HFFc6 (cell line): ENCODE measurements at regions not wholly inside any gene's neighbourhood (a gene's known extent, or its start where the extent isn't known, plus 50 kb on each side); places are given as distances from the start of the nearest gene placed in this dataset.

Experiments used
- DNase-seq: peaks from one replicate; pipeline ENCODE4 v3.0.0-alpha.2; 2018
- H3K27ac Mint-ChIP-seq: 2 replicates; pipeline ENCODE4 v1.8.0; 2020; ENCODE audit warnings: mild to moderate bottlenecking, mixed read lengths
- H3K27me3 Mint-ChIP-seq: 2 replicates; pipeline ENCODE4 v1.8.0; 2021; ENCODE audit warnings: mild to moderate bottlenecking, moderate library complexity, mixed read lengths; ENCODE audit not compliant: insufficient read depth
- H3K36me3 Mint-ChIP-seq: 2 replicates; pipeline ENCODE4 v1.8.0; 2021; ENCODE audit warnings: low read depth, mixed read lengths
- H3K4me1 Mint-ChIP-seq: 2 replicates; pipeline ENCODE4 v1.8.0; 2020; ENCODE audit warnings: low read depth, mixed read lengths
- H3K4me3 Mint-ChIP-seq: 2 replicates; pipeline ENCODE4 v1.8.0; 2020; ENCODE audit warnings: mild to moderate bottlenecking, moderate library complexity, mixed read lengths
- H3K9me3 Mint-ChIP-seq: 2 replicates; pipeline ENCODE4 v1.8.0; 2020; ENCODE audit warnings: mild to moderate bottlenecking, mixed read lengths
- CTCF ChIP-seq: fragments of 200-600 bp; sonication (generic); IDR thresholded peaks from 2 replicates; pipeline ENCODE4 v1.5.0; 2021; ENCODE audit warnings: antibody characterized with exemption, mild to moderate bottlenecking

DNA sequence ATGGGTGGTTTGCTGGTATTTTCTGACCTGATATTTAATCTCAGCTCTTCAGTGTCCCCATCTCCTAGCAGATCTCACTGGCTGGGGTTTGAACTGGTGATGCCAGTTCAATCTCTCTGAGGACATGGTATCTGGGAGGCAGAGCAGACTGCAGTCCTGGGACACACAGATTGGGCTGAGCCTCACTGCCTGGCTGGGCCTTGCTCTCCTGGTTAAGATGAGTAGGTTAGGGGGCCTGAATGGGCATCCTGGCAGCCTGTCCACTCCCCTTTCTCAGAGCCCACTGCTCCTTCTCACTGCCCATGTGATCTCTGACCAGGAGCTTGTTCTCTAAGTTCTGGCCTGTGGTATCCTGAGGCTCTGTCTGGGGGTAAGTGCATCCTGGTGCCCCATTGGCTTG, 363.4 kb downstream of the GLRX3 start:
- Mint-ChIP-seq H3K4me3 (no peak overlapping the region), H3K36me3 (0 out of 2 replicates have a peak, but pooled peaks cover 6% of the 10 kb centered on the region), H3K4me1 (no peaks in the 10 kb centered on the region), H3K27me3 (no peaks in the 10 kb centered on the region; the same call in none of the 2 replicates), H3K27ac (no peak overlapping the region), H3K9me3 (peaks cover 80% of the 10 kb centered on the region)
- no peak for TF ChIP-seq CTCF
- no peak for DNase-seq

DNA sequence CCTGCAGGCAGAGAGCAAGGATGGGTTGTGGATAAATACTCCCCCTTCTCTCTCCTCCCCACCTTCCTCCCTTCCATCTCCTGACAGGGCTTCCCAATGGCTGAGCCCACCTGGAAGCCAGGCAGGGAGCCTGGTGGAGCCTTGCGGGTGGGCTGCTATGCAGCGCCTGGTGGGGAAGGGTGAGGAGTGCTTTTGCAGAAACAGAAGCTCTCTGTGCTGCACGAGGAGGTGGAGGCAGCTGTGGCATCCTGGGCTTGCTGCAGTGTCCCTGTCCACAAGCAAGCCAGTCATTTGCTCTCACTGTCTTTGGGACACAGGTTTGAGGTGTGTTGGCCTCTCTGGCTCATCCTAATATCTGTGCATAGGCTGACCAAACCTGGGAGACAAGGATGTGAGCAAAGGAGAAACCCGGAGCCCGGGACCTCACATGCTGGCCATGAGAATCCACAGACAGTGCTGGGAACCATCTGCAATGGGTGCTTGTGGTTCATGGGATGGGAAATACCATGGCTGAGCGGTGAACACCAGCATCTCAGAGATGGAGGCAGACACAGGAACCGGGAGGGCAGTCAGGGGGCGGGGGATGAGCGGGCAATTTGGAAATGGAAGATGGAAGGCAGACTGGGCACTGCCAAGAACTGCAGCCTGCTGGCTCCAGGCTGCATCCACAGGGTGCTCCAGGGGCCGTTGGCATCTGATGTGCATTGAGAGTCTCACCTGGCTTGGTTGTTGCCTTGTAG, 364.2 kb downstream of the GLRX3 start:
- H3K9me3 Mint-ChIP-seq = peaks cover 80% of the 10 kb centered on the region
- H3K36me3 Mint-ChIP-seq = 0 out of 2 replicates have a peak, but pooled peaks cover 5% of the 10 kb centered on the region
- no peak overlapping the region for H3K27ac Mint-ChIP-seq
- no peak overlapping the region for H3K4me3 Mint-ChIP-seq
- H3K4me1 Mint-ChIP-seq = no peaks in the 10 kb centered on the region
- no peak for DNase-seq
- TF ChIP-seq CTCF = no peak
- no peaks in the 10 kb centered on the region; the same call in none of the 2 replicates for H3K27me3 Mint-ChIP-seq

DNA sequence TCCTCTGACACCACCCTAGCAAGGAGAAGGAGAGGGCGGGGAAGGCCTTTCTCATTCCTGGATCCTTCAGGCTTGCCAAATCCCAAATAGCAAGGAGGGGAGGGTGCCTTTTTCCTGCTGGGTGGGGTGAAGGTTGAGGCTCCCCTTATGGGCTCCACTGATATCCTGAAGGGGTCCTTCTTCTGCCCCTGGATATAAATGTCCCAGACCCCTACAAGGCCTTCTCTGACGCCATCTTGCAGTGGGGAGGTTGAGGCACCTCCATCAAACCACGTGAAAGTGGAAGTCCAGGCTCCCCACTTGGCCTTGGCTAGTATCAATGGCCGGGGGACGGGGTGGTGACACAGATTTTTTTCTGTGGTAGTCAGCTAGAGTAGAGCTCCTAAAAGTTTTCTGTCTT, 371.3 kb downstream of the GLRX3 start:
- Mint-ChIP-seq H3K4me3 (no peak overlapping the region), H3K27ac (no peak overlapping the region), H3K4me1 (no peaks in the 10 kb centered on the region), H3K27me3 (no peaks in the 10 kb centered on the region; the same call in 1 of the 2 replicates), H3K36me3 (0 out of 2 replicates have a peak, but pooled peaks cover 4% of the 10 kb centered on the region), H3K9me3 (peaks cover 86% of the 10 kb centered on the region)
- no peak for TF ChIP-seq CTCF
- DNase-seq = no peak

GRCh38 chr10:130509881-130510689, 373.9 kb downstream of the GLRX3 start:
- no peaks in the 10 kb centered on the region; the same call in 1 of the 2 replicates for H3K27me3 Mint-ChIP-seq
- H3K36me3 Mint-ChIP-seq = 0 out of 2 replicates have a peak, but pooled peaks cover 7% of the 10 kb centered on the region
- no peaks in the 10 kb centered on the region for H3K4me1 Mint-ChIP-seq
- H3K9me3 Mint-ChIP-seq = peaks cover 83% of the 10 kb centered on the region
- TF ChIP-seq CTCF = no peak
- H3K27ac Mint-ChIP-seq = no peak overlapping the region
- no peak for DNase-seq
- H3K4me3 Mint-ChIP-seq = no peak overlapping the region

DNA sequence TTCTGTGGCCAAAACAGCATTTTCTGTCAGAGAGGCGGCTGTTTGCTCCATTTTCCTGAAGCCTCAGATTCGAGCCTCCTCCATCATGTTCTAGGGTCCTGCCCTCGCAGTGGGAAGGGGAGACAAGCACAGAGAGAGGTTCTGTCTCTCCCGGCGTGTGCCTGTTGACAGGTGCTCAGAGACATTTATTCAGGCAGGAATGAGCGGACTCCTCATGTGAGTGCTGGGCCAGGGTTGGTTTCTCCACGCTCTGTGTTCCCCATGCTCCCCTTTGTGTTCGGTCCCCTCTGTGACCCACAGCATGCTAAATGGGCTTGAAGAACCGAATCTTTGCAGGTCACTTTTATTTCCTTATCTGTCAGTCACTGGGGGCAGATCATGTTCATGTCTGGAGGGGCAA, 374.6 kb downstream of the GLRX3 start:
- Mint-ChIP-seq H3K4me3 (no peak overlapping the region), H3K27me3 (no peaks in the 10 kb centered on the region), H3K27ac (no peak overlapping the region), H3K4me1 (no peaks in the 10 kb centered on the region), H3K36me3 (0 out of 2 replicates have a peak, but pooled peaks cover 7% of the 10 kb centered on the region), H3K9me3 (peaks cover 83% of the 10 kb centered on the region)
- no peak for TF ChIP-seq CTCF
- no peak for DNase-seq
